CD14-positive monocyte (primary cell): ENCODE measurements at regions not wholly inside any gene's neighbourhood (a gene's known extent, or its start where the extent isn't known, plus 50 kb on each side); places are given as distances from the start of the nearest gene placed in this dataset.

Experiments used
- DNase-seq, 3 donors: peaks; one replicate each; pipeline ENCODE4 v3.0.0-alpha.2; 2011 to 2022
- H2AFZ ChIP-seq: 2 replicates; pipeline ENCODE4 v1.6.0; 2012; ENCODE audit warnings: mild to moderate bottlenecking, low read depth, low read length, inconsistent platforms; ENCODE audit not compliant: insufficient read depth, poor library complexity, severe bottlenecking
- H3K27ac ChIP-seq, 2 donors: 1 replicate in 1 of 2; 2 replicates in 1 of 2; pipeline ENCODE4 v1.5.1; 2012 to 2013; ENCODE audit warnings: low read length in 2 of 2, control low read depth in 1 of 2, inconsistent platforms in 1 of 2, low read depth in 1 of 2, mild to moderate bottlenecking in 1 of 2
- H3K27me3 ChIP-seq, 2 donors: one replicate each; pipeline versions ENCODE4 v1.6.0 to v1.6.1; 2011 to 2013; ENCODE audit warnings: low read length in 2 of 2; ENCODE audit not compliant: control insufficient read depth in 2 of 2, insufficient read depth in 2 of 2
- H3K36me3 ChIP-seq, 2 donors: replicated peaks in 1 of 2; 1 replicate in 1 of 2; 2 replicates in 1 of 2; pipeline versions ENCODE4 v1.5.1 to v1.6.1; 2012 to 2013; ENCODE audit warnings: low read length in 2 of 2, control low read depth in 1 of 2, inconsistent platforms in 1 of 2, mild to moderate bottlenecking in 1 of 2; ENCODE audit not compliant: insufficient read depth in 2 of 2, control insufficient read depth in 1 of 2
- H3K4me1 ChIP-seq, 2 donors: 1 replicate in 1 of 2; 2 replicates in 1 of 2; pipeline versions ENCODE4 v1.5.1 to v1.6.1; 2012 to 2013; ENCODE audit warnings: low read length in 2 of 2, control low read depth in 1 of 2, inconsistent platforms in 1 of 2, mild to moderate bottlenecking in 1 of 2, moderate library complexity in 1 of 2; ENCODE audit not compliant: insufficient read depth in 2 of 2, control insufficient read depth in 1 of 2
- H3K4me2 ChIP-seq: replicated peaks from 2 replicates; pipeline ENCODE3; 2012; ENCODE audit warnings: low read length, moderate library complexity, mild to moderate bottlenecking; ENCODE audit not compliant: poor library complexity, severe bottlenecking; ENCODE audit errors: extremely low read depth
- H3K4me3 ChIP-seq, 3 experiments: fragments of 200-600 bp in 1 of 3; sonication (generic) in 1 of 3; replicated peaks in 1 of 3; 1 replicate in 2 of 3; 2 replicates in 1 of 3; pipeline ENCODE4 v1.5.1; 2011 to 2013; ENCODE audit warnings: low read length in 3 of 3, mild to moderate bottlenecking in 3 of 3, control low read depth in 2 of 3, low read depth in 2 of 3, inconsistent platforms in 1 of 3, moderate library complexity in 1 of 3
- H3K79me2 ChIP-seq: 2 replicates; pipeline ENCODE4 v1.6.0; 2012; ENCODE audit warnings: mild to moderate bottlenecking, control low read depth, inconsistent platforms, low read length, moderate library complexity; ENCODE audit not compliant: insufficient read depth
- H3K9ac ChIP-seq: 2 replicates; pipeline ENCODE4 v1.6.0; 2017; ENCODE audit warnings: low read length, mild to moderate bottlenecking; ENCODE audit not compliant: insufficient read depth, poor library complexity, severe bottlenecking
- H3K9me3 ChIP-seq, 2 donors: replicated peaks in 1 of 2; 1 replicate in 1 of 2; 2 replicates in 1 of 2; pipeline versions ENCODE4 v1.5.1 to v1.6.1; 2012 to 2013; ENCODE audit warnings: low read length in 2 of 2, control low read depth in 1 of 2; ENCODE audit not compliant: control insufficient read depth in 1 of 2, insufficient read depth in 1 of 2
- H4K20me1 ChIP-seq: 2 replicates; pipeline ENCODE4 v1.6.0; 2012; ENCODE audit warnings: mild to moderate bottlenecking, low read length, control low read depth, moderate library complexity; ENCODE audit not compliant: insufficient read depth
- H3K27ac Mint-ChIP-seq, 7 donors: one replicate each; pipeline ENCODE4 v1.8.0; 2020; ENCODE audit warnings: mild to moderate bottlenecking in 7 of 7, mixed read lengths in 7 of 7, moderate library complexity in 6 of 7, inconsistent platforms in 2 of 7
- H3K27me3 Mint-ChIP-seq, 3 donors: one replicate each; pipeline ENCODE4 v1.8.0; 2021 to 2022; ENCODE audit warnings: low read depth in 3 of 3, mild to moderate bottlenecking in 3 of 3, mixed read lengths in 3 of 3, moderate library complexity in 3 of 3, inconsistent platforms in 1 of 3
- H3K36me3 Mint-ChIP-seq, 2 donors: one replicate each; pipeline ENCODE4 v1.8.0; 2020; ENCODE audit warnings: mixed read lengths in 2 of 2, inconsistent platforms in 1 of 2, mild to moderate bottlenecking in 1 of 2
- H3K4me1 Mint-ChIP-seq: one replicate; pipeline ENCODE4 v1.8.0; 2020; ENCODE audit warnings: mild to moderate bottlenecking, mixed read lengths
- H3K4me3 Mint-ChIP-seq, 2 donors: one replicate each; pipeline ENCODE4 v1.8.0; 2020; ENCODE audit warnings: mild to moderate bottlenecking in 2 of 2, mixed read lengths in 2 of 2, moderate library complexity in 1 of 2
- H3K9me3 Mint-ChIP-seq, 7 donors: one replicate each; pipeline ENCODE4 v1.8.0; 2020 to 2022; ENCODE audit warnings: mixed read lengths in 7 of 7, mild to moderate bottlenecking in 6 of 7, moderate library complexity in 6 of 7, inconsistent platforms in 2 of 7
- WGBS: methylation state at CpG from one replicate; pipeline ENCODE4 v1.1.5; 2013; ENCODE audit warnings: missing lambda C conversion rate; ENCODE audit not compliant: insufficient coverage; 5-methylcytosine and 5-hydroxymethylcytosine counted together
- intact Hi-C, 2 donors: fragments of 100-400 bp; cut with micrococcal nuclease; formaldehyde crosslinking; loops; one replicate each; pipeline versions ENCODE4 v1.15.0 to v1.15.1; 2023
- TF ChIP-seq, protein P1 (sequence below): fragments of 200-600 bp; IDR thresholded peaks from one replicate; pipeline ENCODE4 v1.8.0; 2022; ENCODE audit warnings: antibody characterized with exemption, mild to moderate bottlenecking

DNA sequence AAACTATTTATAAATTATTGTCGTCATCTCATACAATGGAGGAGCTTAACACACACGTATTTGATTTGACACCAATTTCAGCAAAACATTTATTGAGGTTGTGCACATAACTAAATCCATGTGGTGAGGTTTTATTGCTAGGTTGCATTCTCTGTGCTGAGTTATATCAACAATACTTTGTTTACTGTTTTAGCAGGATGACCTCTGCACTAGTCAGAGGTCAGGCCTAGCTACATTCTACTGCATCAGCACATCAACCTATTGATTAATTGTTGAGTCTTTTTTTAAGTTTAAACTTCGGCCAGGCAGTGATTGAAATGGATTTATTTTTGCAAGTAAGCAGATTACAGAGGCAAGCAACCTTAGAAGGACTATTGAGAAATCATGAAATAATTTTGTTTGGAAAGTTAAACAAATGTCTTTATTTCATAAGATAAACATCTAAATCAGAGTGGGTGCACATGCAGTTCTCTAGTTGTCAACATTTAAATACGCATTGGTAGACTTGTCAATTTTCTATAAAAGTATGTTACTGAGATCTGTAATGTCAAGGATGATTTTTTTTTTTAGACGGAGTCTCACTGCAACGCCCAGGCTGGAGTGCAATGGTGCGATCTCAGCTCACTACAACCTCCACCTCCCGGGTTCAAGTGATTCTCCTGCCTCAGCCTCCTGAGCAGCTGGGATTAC lies 75.2 kb upstream of the CD28 start:
- no peak overlapping the region for H3K27ac Mint-ChIP-seq
- no peaks in the 10 kb centered on the region for H3K4me1 Mint-ChIP-seq
- H3K27me3 Mint-ChIP-seq = peaks cover 0 to 4% (median 2%) of the 10 kb centered on the region in 3 donors
- H3K9me3 Mint-ChIP-seq = no peaks in the 10 kb centered on the region
- H3K4me2 ChIP-seq = no peak overlapping the region
- DNase-seq = no peak
- H4K20me1 ChIP-seq = no peaks in the 10 kb centered on the region
- no peak overlapping the region for H3K4me3 Mint-ChIP-seq
- no peaks in the 10 kb centered on the region for H3K79me2 ChIP-seq
- no peak overlapping the region for H2AFZ ChIP-seq
- no peak overlapping the region for H3K9ac ChIP-seq
- H3K4me3 ChIP-seq = no peak overlapping the region
- no peaks in the 10 kb centered on the region for H3K9me3 ChIP-seq
- H3K36me3 ChIP-seq = no peaks in the 10 kb centered on the region
- H3K27ac ChIP-seq = no peak overlapping the region
- no peaks in the 10 kb centered on the region for H3K36me3 Mint-ChIP-seq
- intact Hi-C loops = no loop called here
- TF ChIP-seq, protein P1, sequence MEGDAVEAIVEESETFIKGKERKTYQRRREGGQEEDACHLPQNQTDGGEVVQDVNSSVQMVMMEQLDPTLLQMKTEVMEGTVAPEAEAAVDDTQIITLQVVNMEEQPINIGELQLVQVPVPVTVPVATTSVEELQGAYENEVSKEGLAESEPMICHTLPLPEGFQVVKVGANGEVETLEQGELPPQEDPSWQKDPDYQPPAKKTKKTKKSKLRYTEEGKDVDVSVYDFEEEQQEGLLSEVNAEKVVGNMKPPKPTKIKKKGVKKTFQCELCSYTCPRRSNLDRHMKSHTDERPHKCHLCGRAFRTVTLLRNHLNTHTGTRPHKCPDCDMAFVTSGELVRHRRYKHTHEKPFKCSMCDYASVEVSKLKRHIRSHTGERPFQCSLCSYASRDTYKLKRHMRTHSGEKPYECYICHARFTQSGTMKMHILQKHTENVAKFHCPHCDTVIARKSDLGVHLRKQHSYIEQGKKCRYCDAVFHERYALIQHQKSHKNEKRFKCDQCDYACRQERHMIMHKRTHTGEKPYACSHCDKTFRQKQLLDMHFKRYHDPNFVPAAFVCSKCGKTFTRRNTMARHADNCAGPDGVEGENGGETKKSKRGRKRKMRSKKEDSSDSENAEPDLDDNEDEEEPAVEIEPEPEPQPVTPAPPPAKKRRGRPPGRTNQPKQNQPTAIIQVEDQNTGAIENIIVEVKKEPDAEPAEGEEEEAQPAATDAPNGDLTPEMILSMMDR = no peak
- 100% methylated on average over 1 of the region's 8 CpGs for WGBS
- H3K4me1 ChIP-seq = no peaks in the 10 kb centered on the region
- H3K27me3 ChIP-seq = no peaks in the 10 kb centered on the region

DNA sequence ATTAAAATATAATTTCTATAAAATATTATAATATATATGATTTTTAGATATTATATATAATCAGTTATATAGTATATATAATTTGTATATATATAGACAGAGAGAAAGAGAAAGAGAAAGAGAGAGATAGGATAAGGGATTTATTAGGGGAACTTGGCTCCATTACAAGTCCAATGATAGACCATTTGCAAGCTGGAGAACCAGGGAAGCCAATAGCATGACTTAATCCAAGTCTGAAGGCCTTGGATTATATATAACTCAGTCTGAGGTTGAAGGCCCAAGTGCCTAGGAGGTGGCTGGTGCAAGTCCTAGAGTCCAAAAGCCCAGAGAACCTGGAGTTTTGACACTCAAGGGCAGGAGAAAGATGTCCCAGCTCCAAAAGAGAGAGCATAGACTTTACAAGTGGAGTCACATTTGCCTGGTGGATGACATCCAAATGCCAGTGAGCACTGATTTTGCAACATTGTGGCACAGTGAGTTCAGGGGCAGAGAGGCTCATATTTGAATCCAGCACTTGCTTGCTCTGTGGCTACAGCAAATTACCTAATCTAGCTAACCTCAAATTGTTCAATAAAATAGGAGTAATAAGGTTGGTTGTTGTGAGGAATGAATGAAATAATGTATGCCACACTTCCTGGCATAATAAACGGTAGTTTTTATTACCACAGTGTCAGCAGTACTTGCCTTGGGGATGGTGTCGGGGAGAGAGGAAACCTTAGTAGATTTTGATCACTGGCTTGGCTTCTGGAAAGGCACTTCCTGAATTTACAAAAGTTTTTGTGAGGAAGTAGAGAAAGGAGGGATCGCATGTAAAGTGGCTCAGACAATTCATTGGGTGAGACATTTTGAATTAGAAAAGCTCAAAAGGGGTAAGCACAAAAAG lies 69.6 kb upstream of the CD28 start:
- no peaks in the 10 kb centered on the region for H3K79me2 ChIP-seq
- H4K20me1 ChIP-seq = no peaks in the 10 kb centered on the region
- Mint-ChIP-seq H3K4me1 (peaks cover 18% of the 10 kb centered on the region), H3K27ac (peak overlapping the region; percentile 44 to 89 (median 79)), H3K9me3 (peaks cover 0 to 1% (median 0%) of the 10 kb centered on the region in 7 donors), H3K27me3 (peaks cover 0 to 5% (median 2%) of the 10 kb centered on the region in 3 donors), H3K36me3 (no peaks in the 10 kb centered on the region), H3K4me3 (peak overlapping the region in 1 of 2 donors; percentile 47)
- H3K4me3 ChIP-seq = peak overlapping the region in 1 of 3 experiments; percentile 27
- no peaks in the 10 kb centered on the region for H3K27me3 ChIP-seq
- H3K9me3 ChIP-seq = no peaks in the 10 kb centered on the region
- peak overlapping the region in 1 of 2 donors; percentile 68 for H3K27ac ChIP-seq
- TF ChIP-seq, protein P1 = no peak
- peak; percentile 38 to 61 (median 56) for DNase-seq
- H2AFZ ChIP-seq = peak overlapping the region; percentile 43
- peak overlapping the region; percentile 40 for H3K4me2 ChIP-seq
- no peaks in the 10 kb centered on the region for H3K36me3 ChIP-seq
- WGBS = 5% methylated on average over 2 of the region's 3 CpGs
- H3K4me1 ChIP-seq = peaks cover 19% of the 10 kb centered on the region in 2 donors
- peak overlapping the region; percentile 35 for H3K9ac ChIP-seq
- intact Hi-C loops = no loop called here
